Thoracic aorta (tissue), 2 donors: ENCODE measurements at regions not wholly inside any gene's neighbourhood (a gene's known extent, or its start where the extent isn't known, plus 50 kb on each side); places are given as distances from the start of the nearest gene placed in this dataset.

Experiments used
- ATAC-seq: fragments of 150-250 bp; one replicate; pipeline ENCODE4 v1.8.0; 2017; ENCODE audit warnings: low read depth; ENCODE audit not compliant: insufficient number of reproducible peaks, low FRiP score
- DNase-seq: peaks from one replicate; pipeline ENCODE4 v3.0.0-alpha.2; 2020; ENCODE audit warnings: low spot score
- H3K27ac ChIP-seq, 2 donors: fragments of 200-600 bp; sonication (generic); 1 replicate in 1 of 2; 2 replicates in 1 of 2; pipeline ENCODE4 v1.5.1; 2016; ENCODE audit warnings: mild to moderate bottlenecking in 2 of 2, moderate library complexity in 2 of 2
- H3K27me3 ChIP-seq: fragments of 200-600 bp; sonication (generic); replicated peaks from 2 replicates; pipeline ENCODE4 v1.6.0; 2016; ENCODE audit warnings: mild to moderate bottlenecking; ENCODE audit not compliant: insufficient read depth
- H3K36me3 ChIP-seq: fragments of 200-600 bp; sonication (generic); one replicate; pipeline ENCODE4 v1.5.1; 2016
- H3K4me1 ChIP-seq, 2 donors: fragments of 200-600 bp; sonication (generic); 1 replicate in 1 of 2; 2 replicates in 1 of 2; pipeline versions ENCODE4 v1.5.1 to v1.6.0; 2016; ENCODE audit warnings: low read depth in 2 of 2, mild to moderate bottlenecking in 1 of 2; ENCODE audit not compliant: control insufficient read depth in 1 of 2
- H3K4me3 ChIP-seq: fragments of 200-600 bp; sonication (generic); 2 replicates; pipeline ENCODE4 v1.5.1; 2016; ENCODE audit warnings: mild to moderate bottlenecking
- H3K9me3 ChIP-seq: fragments of 200-600 bp; sonication (generic); 2 replicates; pipeline ENCODE4 v1.5.1; 2016
- TF ChIP-seq, protein P1 (sequence below): fragments of 200-600 bp; sonication (generic); IDR thresholded peaks from one replicate; pipeline ENCODE4 v1.5.1; 2019; ENCODE audit warnings: antibody characterized with exemption

DNA sequence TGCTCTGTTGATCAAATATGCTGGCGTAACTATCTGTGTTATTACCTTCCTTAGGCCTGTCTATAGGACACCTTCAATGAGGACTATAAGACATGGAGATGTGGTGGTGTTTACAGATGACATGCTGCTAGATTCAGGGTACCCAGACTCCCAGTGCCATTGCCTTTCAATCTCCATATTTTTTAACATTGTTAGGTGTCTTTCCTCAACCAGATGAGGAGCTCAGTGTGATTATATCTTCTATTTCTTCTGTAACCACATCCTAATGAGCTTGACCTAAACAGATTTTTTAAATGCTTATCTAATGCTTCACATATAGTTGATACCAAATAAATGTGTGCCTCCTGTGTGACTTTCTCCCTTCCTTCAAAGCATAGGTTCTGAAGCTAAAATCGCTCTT is 730.1 kb upstream of the NR2F2 start:
- TF ChIP-seq, protein P1, sequence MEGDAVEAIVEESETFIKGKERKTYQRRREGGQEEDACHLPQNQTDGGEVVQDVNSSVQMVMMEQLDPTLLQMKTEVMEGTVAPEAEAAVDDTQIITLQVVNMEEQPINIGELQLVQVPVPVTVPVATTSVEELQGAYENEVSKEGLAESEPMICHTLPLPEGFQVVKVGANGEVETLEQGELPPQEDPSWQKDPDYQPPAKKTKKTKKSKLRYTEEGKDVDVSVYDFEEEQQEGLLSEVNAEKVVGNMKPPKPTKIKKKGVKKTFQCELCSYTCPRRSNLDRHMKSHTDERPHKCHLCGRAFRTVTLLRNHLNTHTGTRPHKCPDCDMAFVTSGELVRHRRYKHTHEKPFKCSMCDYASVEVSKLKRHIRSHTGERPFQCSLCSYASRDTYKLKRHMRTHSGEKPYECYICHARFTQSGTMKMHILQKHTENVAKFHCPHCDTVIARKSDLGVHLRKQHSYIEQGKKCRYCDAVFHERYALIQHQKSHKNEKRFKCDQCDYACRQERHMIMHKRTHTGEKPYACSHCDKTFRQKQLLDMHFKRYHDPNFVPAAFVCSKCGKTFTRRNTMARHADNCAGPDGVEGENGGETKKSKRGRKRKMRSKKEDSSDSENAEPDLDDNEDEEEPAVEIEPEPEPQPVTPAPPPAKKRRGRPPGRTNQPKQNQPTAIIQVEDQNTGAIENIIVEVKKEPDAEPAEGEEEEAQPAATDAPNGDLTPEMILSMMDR = no peak
- DNase-seq (no peak), ATAC-seq (no peak)
- no peak overlapping the region for H3K27ac ChIP-seq
- H3K9me3 ChIP-seq = no peaks in the 10 kb centered on the region
- no peaks in the 10 kb centered on the region for H3K36me3 ChIP-seq
- peaks cover 15 to 19% of the 10 kb centered on the region in 2 donors for H3K4me1 ChIP-seq
- no peak overlapping the region for H3K4me3 ChIP-seq
- no peaks in the 10 kb centered on the region for H3K27me3 ChIP-seq

DNA sequence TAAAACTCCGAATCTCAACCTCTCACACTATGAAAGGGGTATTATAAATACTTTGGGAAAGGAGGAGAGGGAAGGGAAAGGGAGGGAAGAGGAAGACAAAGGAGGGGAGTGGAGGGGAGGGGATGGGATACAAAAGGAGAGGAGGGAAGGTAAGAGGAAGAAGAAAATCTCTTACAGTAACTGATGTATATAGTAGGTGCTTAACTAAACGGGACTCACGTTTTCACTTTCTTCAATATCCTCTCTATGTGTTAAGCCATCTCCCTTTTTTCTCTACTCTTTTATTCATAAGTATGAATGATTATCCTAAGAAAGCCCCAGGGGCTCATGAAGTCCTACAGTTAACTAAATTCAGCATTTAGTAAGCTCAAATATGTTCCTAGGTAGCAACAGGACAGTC is 729.6 kb upstream of the NR2F2 start:
- Histone ChIP-seq H3K36me3 (no peaks in the 10 kb centered on the region), H3K4me1 (peaks cover 16 to 24% of the 10 kb centered on the region in 2 donors), H3K9me3 (no peaks in the 10 kb centered on the region), H3K4me3 (no peak overlapping the region), H3K27me3 (no peaks in the 10 kb centered on the region), H3K27ac (no peak overlapping the region)
- TF ChIP-seq, protein P1 = no peak
- ATAC-seq (no peak), DNase-seq (no peak)

DNA sequence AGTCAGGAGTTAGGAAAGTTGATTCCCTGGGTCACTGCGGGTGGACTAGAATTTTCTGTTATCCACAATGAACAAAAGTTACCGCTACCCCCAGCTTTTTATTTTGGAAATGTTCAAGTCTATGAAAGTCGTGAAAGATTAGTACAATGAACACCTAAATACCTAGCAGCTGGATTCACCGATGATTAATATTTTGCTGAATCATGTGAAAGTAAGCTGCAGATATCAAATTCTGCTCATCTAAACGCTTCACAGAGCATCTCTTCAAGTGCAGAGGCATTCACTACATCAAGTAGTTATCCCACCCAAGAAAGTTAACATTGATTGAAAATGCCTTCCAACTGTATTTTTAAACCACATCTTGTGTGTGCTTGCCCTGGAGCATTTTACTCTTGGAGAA is 729.0 kb upstream of the NR2F2 start:
- H3K4me1 ChIP-seq = peaks cover 16 to 29% of the 10 kb centered on the region in 2 donors
- H3K27ac ChIP-seq = no peak overlapping the region
- ATAC-seq (no peak), DNase-seq (no peak)
- H3K9me3 ChIP-seq = no peaks in the 10 kb centered on the region
- H3K27me3 ChIP-seq = no peaks in the 10 kb centered on the region
- no peak overlapping the region for H3K4me3 ChIP-seq
- TF ChIP-seq, protein P1 = no peak
- no peaks in the 10 kb centered on the region for H3K36me3 ChIP-seq

DNA sequence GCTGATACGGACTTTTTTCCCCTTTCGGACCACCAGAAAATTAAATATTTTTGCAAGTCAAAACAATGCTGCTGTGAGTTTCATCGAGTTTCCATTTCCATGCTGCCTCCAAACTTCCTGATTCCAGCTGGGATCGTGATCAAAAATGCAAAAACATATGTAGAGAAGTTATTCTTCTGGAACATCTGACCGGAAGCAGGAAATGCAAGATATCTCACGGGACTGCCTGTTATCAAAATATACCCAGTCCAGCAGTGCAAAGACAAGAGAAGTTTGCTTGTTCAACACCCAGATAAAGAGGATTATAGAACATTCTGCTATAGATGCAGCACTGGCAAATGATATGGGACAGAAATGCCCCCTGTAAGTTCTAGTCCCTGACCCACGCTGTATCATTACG is 726.7 kb upstream of the NR2F2 start:
- Histone ChIP-seq H3K4me1 (peaks cover 16 to 29% of the 10 kb centered on the region in 2 donors), H3K4me3 (peak overlapping the region; percentile 4), H3K36me3 (no peaks in the 10 kb centered on the region), H3K27ac (peak overlapping the region; percentile 2 to 25), H3K9me3 (no peaks in the 10 kb centered on the region), H3K27me3 (no peaks in the 10 kb centered on the region)
- ATAC-seq (no peak), DNase-seq (no peak)
- TF ChIP-seq, protein P1 = no peak

DNA sequence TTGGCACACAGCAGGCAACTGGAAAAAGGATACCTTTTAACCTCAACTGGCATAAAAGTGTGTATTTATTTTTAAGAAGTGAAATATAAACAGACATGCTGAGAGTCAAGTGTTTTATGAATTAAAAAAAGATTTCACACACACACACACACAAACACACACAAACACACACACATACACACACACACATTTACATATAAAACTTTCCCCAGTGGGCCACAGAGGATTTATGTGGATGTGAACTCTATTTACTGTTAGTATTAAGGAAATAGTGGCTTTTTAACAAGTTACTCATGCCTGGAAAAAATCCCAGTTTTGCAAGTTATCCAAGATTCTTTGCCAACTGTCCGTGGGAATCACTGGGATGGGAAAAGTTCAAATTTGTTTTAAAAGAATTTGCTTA is 725.9 kb upstream of the NR2F2 start:
- DNase-seq = no peak
- no peak for ATAC-seq

More for the DNA sequence above, 725.9 kb upstream of the NR2F2 start:
- Histone ChIP-seq H3K27ac (peak overlapping the region in 1 of 2 donors; percentile 2), H3K27me3 (no peaks in the 10 kb centered on the region), H3K4me1 (peaks cover 16 to 29% of the 10 kb centered on the region in 2 donors), H3K4me3 (no peak overlapping the region), H3K9me3 (no peaks in the 10 kb centered on the region), H3K36me3 (no peaks in the 10 kb centered on the region)
- TF ChIP-seq, protein P1 = no peak
